OCI-LY3 (cell line): ENCODE measurements at regions not wholly inside any gene's neighbourhood (a gene's known extent, or its start where the extent isn't known, plus 50 kb on each side); places are given as distances from the start of the nearest gene placed in this dataset.
A peak's percentile ranks its signal among the peaks of the same experiment; 100 is the strongest.

Experiments
- H2AFZ ChIP-seq: fragments of 200-600, 300-600 bp; shearing (Covaris generic); 2 replicates; pipeline ENCODE4 v1.6.0; 2014; ENCODE audit warnings: antibody characterized with exemption, low read depth, low read length
- H3K27ac ChIP-seq: fragments of 200-600, 300-600 bp; sonication (generic); 2 replicates; pipeline ENCODE4 v1.5.1; 2014; ENCODE audit warnings: mild to moderate bottlenecking, low read length, moderate library complexity, mixed read lengths
- H3K27me3 ChIP-seq: fragments of 200-600, 300-600 bp; sonication (generic); 2 replicates; pipeline ENCODE4 v1.6.1; 2014; ENCODE audit warnings: low read depth, low read length, mixed read lengths
- H3K36me3 ChIP-seq: fragments of 200-600, 300-600 bp; sonication (generic); replicated peaks from 2 replicates; pipeline ENCODE3; 2014; ENCODE audit warnings: low read depth, low read length, mixed read lengths
- H3K4me1 ChIP-seq: fragments of 300-600, 200-600 bp; sonication (generic); 2 replicates; pipeline ENCODE4 v1.6.1; 2014; ENCODE audit warnings: low read length, mixed read lengths
- H3K4me2 ChIP-seq: fragments of 200-600, 300-600 bp; sonication (generic); 2 replicates; pipeline ENCODE4 v1.6.1; 2014; ENCODE audit warnings: low read length, mixed read lengths
- H3K4me3 ChIP-seq: fragments of 300-600, 200-600 bp; sonication (generic); 2 replicates; pipeline ENCODE4 v1.5.1; 2014; ENCODE audit warnings: antibody characterized with exemption, mild to moderate bottlenecking, low read length, moderate library complexity
- H3K79me2 ChIP-seq: fragments of 300-600, 200-600 bp; shearing (Covaris generic); 2 replicates; pipeline ENCODE4 v1.6.1; 2014; ENCODE audit warnings: mild to moderate bottlenecking, low read length, mixed read lengths
- H3K9ac ChIP-seq: fragments of 300-600, 200-600 bp; shearing (Covaris generic); 2 replicates; pipeline ENCODE4 v1.6.0; 2014; ENCODE audit warnings: mild to moderate bottlenecking, low read length, moderate library complexity
- H3K9me3 ChIP-seq: fragments of 200-600, 300-600 bp; shearing (Covaris generic); 2 replicates; pipeline ENCODE4 v1.6.1; 2014; ENCODE audit warnings: low read length, mixed read lengths; ENCODE audit not compliant: insufficient read depth
- H4K20me1 ChIP-seq: fragments of 200-600, 300-600 bp; sonication (generic); 2 replicates; pipeline ENCODE4 v1.6.1; 2016; ENCODE audit warnings: low read length, mixed read lengths; ENCODE audit not compliant: insufficient read depth
- EZH2phosphoT487 ChIP-seq: fragments of 200-600 bp; shearing (Covaris generic); IDR thresholded peaks from 2 replicates; pipeline ENCODE4 v1.6.1; 2018; ENCODE audit warnings: antibody characterized with exemption, mixed run types, low read depth
- TF ChIP-seq, protein P1 (sequence below): fragments of 200-600, 300-600 bp; sonication (generic); IDR thresholded peaks from 2 replicates; pipeline ENCODE4 v1.5.1; 2014; ENCODE audit warnings: antibody characterized with exemption, low read length, low read depth

DNA sequence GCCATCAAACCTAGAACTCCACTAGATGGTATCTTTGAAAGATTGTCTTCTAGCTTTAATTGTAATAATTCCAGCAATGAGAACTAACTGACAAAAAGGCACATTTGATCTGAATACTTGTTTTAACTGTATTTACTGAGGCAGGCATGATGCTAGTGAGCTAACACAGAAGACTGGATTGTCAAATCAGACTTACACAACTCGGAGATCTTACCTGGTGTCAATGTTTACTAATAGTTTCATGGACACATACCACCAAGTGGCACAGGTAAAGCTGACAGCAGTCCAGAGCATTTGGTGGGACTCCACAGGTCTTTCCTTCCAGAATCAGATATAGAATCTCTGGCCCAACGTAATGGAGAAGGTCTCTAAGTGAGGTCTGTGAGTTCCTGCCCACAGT lies 229.9 kb upstream of the BOD1L1 start:
- Histone ChIP-seq H3K4me1 (no peaks in the 10 kb centered on the region), H3K9ac (no peak overlapping the region), H3K27me3 (no peaks in the 10 kb centered on the region), H3K79me2 (no peaks in the 10 kb centered on the region), H4K20me1 (no peaks in the 10 kb centered on the region), H3K27ac (no peak overlapping the region), H3K36me3 (no peaks in the 10 kb centered on the region), H3K4me3 (no peak overlapping the region), H3K9me3 (no peaks in the 10 kb centered on the region), H2AFZ (no peak overlapping the region), H3K4me2 (no peak overlapping the region)
- no peak for TF ChIP-seq EZH2phosphoT487
- TF ChIP-seq, protein P1, sequence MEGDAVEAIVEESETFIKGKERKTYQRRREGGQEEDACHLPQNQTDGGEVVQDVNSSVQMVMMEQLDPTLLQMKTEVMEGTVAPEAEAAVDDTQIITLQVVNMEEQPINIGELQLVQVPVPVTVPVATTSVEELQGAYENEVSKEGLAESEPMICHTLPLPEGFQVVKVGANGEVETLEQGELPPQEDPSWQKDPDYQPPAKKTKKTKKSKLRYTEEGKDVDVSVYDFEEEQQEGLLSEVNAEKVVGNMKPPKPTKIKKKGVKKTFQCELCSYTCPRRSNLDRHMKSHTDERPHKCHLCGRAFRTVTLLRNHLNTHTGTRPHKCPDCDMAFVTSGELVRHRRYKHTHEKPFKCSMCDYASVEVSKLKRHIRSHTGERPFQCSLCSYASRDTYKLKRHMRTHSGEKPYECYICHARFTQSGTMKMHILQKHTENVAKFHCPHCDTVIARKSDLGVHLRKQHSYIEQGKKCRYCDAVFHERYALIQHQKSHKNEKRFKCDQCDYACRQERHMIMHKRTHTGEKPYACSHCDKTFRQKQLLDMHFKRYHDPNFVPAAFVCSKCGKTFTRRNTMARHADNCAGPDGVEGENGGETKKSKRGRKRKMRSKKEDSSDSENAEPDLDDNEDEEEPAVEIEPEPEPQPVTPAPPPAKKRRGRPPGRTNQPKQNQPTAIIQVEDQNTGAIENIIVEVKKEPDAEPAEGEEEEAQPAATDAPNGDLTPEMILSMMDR: no peak

- H3K9me3 ChIP-seq: no peaks in the 10 kb centered on the region
- no peaks in the 10 kb centered on the region for H3K4me1 ChIP-seq
- H3K9ac ChIP-seq: no peak overlapping the region
- no peak overlapping the region for H2AFZ ChIP-seq
- H3K79me2 ChIP-seq: no peaks in the 10 kb centered on the region
- no peaks in the 10 kb centered on the region for H3K27me3 ChIP-seq
- H3K36me3 ChIP-seq: no peaks in the 10 kb centered on the region
- H3K27ac ChIP-seq: no peak overlapping the region
- H3K4me3 ChIP-seq: no peak overlapping the region
- H3K4me2 ChIP-seq: no peak overlapping the region
- TF ChIP-seq EZH2phosphoT487: no peak
- TF ChIP-seq, protein P1: no peak
- no peaks in the 10 kb centered on the region for H4K20me1 ChIP-seq
Observed at GRCh38 chr4:13857800-13858199, 230.3 kb upstream of the BOD1L1 start.

DNA sequence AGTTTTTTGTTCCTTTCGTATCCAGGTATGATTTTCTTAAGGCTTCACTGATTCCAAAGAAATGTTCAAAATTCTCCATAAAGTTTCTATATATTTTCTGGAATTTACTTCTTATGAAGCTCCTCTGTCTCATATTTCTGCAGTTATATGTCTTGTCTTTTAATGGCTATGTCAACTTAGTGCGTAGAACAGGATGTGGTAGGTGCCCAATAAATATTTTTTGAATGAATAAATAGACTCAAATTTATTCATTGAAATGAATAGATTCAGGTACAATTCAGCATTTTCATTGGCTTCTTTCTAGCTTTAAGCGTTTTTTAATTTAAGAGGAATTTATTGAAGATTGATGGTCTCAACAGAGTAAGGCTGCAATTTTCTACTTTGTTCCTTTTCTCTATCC lies 231.9 kb upstream of the BOD1L1 start:
- Histone ChIP-seq H3K9ac (no peak overlapping the region), H2AFZ (no peak overlapping the region), H4K20me1 (no peaks in the 10 kb centered on the region), H3K4me3 (no peak overlapping the region), H3K4me2 (no peak overlapping the region), H3K79me2 (no peaks in the 10 kb centered on the region), H3K36me3 (no peaks in the 10 kb centered on the region), H3K9me3 (no peaks in the 10 kb centered on the region), H3K27me3 (no peaks in the 10 kb centered on the region), H3K27ac (no peak overlapping the region), H3K4me1 (no peaks in the 10 kb centered on the region)
- no peak for TF ChIP-seq EZH2phosphoT487
- TF ChIP-seq, protein P1: no peak

DNA sequence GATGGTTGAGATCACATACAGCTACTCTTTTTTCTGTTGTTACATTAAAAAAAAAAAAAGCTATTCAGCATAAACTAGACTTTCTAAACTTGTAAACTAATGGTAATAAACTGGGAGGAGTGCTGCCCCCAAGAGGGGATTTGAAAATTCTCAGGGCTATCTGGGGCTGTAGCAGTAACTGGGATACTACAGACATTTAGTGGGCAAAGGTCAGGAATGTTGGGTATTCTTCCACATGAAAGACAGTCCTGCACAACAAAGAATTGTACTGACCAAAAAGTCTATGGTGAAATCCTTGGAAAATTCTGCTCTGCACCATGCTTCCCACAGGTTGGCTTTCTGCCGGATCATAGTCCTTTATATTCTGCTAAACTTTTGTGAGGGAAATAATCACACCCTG lies 232.6 kb upstream of the BOD1L1 start:
- no peaks in the 10 kb centered on the region for H3K9me3 ChIP-seq
- H3K4me3 ChIP-seq: no peak overlapping the region
- H3K4me2 ChIP-seq: no peak overlapping the region

More for the DNA sequence above, 232.6 kb upstream of the BOD1L1 start:
- no peak for TF ChIP-seq EZH2phosphoT487
- TF ChIP-seq, protein P1: 0 out of 2 replicates have a peak, but pooled peaks have one; percentile 9
- H3K27me3 ChIP-seq: no peaks in the 10 kb centered on the region
- no peaks in the 10 kb centered on the region for H3K4me1 ChIP-seq
- no peaks in the 10 kb centered on the region for H4K20me1 ChIP-seq
- no peaks in the 10 kb centered on the region for H3K79me2 ChIP-seq
- no peak overlapping the region for H3K9ac ChIP-seq
- no peak overlapping the region for H3K27ac ChIP-seq
- H3K36me3 ChIP-seq: no peaks in the 10 kb centered on the region
- no peak overlapping the region for H2AFZ ChIP-seq
